ENCODE measurements at regions not wholly inside any gene's neighbourhood (a gene's known extent, or its start where the extent isn't known, plus 50 kb on each side); places are given as distances from the start of the nearest gene placed in this dataset.

DNA sequence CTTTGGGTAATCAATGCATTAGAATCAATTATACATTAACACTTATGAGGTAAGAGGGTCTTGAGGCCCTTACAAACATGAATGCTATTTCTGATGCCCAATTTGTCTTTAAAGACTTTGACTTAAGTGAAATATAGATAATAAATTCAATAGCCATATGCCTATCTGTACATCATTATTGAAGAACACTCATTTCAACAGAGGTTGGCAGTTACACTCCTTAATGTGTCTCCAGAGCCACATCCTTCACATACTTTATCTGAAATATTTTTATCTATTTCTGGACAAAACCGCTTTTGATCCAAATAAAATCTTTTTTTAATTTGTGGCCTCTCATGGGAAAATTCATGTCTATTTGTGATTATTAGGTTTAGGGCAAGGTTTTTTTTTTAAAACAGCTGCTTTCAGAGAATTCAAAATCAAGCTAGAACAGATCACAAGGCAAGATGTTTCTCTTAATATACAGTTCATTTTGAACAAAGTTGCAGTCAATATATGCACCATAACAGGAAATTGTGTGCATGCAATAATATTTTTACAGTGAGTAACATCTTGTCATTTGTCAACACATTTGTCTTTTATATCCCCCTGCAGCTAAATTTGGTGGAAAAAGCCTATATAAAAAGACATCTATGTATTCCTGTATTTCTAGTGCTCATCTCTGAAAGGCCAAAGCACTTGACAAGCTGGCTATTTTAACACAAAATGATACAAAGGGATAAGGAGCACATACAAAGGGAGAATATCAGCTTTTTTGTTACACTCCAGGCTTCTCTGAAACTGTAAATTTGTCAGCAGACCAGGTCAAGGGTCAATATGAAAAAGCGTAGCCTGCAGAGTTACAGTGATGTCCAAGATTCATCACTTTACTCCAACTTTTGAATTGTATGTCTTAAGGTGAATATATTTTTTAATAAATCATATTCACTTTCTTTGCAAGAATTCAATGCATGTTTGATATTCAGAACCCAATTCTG is 146.2 kb upstream of the DPH6 start:
- no peaks in the 10 kb centered on the region for H3K36me3 ChIP-seq (ENCODE audit: control insufficient read depth, insufficient read depth, low read length)
- H3K4me3 ChIP-seq (replicated peaks; ENCODE audit: low read depth, low read length), result no peak overlapping the region
- H3K27me3 ChIP-seq (replicated peaks; ENCODE audit: control insufficient read depth, insufficient read depth, low read length), result no peaks in the 10 kb centered on the region
- TF ChIP-seq, protein P1, sequence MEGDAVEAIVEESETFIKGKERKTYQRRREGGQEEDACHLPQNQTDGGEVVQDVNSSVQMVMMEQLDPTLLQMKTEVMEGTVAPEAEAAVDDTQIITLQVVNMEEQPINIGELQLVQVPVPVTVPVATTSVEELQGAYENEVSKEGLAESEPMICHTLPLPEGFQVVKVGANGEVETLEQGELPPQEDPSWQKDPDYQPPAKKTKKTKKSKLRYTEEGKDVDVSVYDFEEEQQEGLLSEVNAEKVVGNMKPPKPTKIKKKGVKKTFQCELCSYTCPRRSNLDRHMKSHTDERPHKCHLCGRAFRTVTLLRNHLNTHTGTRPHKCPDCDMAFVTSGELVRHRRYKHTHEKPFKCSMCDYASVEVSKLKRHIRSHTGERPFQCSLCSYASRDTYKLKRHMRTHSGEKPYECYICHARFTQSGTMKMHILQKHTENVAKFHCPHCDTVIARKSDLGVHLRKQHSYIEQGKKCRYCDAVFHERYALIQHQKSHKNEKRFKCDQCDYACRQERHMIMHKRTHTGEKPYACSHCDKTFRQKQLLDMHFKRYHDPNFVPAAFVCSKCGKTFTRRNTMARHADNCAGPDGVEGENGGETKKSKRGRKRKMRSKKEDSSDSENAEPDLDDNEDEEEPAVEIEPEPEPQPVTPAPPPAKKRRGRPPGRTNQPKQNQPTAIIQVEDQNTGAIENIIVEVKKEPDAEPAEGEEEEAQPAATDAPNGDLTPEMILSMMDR (IDR thresholded peaks at IDR 0.05; ENCODE audit: insufficient read depth, low read length, poor library complexity, severe bottlenecking), result no peak
- DNase-seq (ENCODE audit: extremely low read depth, insufficient read length), result no peak

DNA sequence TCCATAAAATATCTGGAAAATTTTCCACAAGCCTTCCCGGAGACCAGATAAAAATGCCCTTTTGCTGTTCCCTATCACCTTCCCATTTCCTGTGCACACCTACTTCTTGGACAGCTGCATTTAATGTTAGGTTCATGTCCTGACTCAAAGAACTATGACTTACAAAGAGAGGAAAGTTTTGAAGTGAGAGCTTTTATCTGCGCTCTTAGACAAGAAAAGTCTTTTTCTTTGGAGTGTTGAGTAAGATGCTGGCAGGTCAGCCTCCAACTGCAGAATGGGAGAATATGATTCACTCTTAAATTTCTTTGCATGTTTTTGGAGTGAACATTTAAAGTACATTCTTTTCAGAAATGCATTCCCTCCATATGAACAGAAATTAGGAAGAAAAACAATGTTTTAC is 147.3 kb upstream of the DPH6 start:
- H3K27me3 ChIP-seq (replicated peaks; ENCODE audit: control insufficient read depth, insufficient read depth, low read length), result no peaks in the 10 kb centered on the region
- no peaks in the 10 kb centered on the region for H3K36me3 ChIP-seq (ENCODE audit: control insufficient read depth, insufficient read depth, low read length)
- no peak for DNase-seq (ENCODE audit: extremely low read depth, insufficient read length)
- TF ChIP-seq, protein P1 (IDR thresholded peaks at IDR 0.05; ENCODE audit: insufficient read depth, low read length, poor library complexity, severe bottlenecking), result no peak
- no peak overlapping the region for H3K4me3 ChIP-seq (replicated peaks; ENCODE audit: low read depth, low read length)

DNA sequence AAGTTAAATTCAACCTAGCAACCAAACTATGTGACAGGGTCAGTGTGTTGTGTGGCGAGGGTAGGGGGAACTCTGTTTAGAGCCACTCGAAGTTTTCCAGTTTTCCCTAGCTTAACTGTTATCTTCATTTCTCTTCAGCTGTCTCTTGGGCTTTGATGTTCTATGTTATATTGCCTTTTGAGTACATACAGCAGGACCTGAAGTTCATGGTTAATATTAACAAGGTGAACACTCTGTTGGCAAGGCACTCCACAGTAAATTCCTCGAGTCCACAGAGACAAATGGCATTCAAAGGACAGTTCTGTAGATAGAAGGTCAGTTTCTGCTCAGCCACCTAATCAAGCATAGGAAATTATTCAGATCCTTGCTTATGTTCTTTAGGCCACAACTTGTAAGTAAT is 147.9 kb upstream of the DPH6 start:
- H3K27me3 ChIP-seq (replicated peaks; ENCODE audit: control insufficient read depth, insufficient read depth, low read length), result no peaks in the 10 kb centered on the region
- TF ChIP-seq, protein P1 (IDR thresholded peaks at IDR 0.05; ENCODE audit: insufficient read depth, low read length, poor library complexity, severe bottlenecking), result no peak
- no peak overlapping the region for H3K4me3 ChIP-seq (replicated peaks; ENCODE audit: low read depth, low read length)
- DNase-seq (ENCODE audit: extremely low read depth, insufficient read length), result no peak
- no peaks in the 10 kb centered on the region for H3K36me3 ChIP-seq (ENCODE audit: control insufficient read depth, insufficient read depth, low read length)

DNA sequence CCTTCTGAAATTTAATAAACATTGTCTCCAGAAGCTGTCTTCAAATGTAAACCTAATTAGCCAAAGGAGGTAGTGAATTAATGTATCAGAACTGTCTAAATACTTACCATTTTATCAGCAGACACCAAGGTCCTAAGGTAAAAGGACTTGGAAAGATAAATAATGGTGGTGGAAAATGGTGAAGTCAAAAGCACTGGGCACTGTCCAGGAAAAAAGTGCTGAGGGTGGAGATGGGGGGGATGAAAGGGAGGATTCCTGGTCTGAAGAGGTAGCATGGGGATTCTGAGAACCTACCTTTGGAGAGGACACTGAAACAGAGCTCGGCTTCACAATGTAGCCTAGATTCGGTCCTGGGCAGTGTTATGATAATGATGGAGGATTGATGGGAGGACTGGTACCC is 149.0 kb upstream of the DPH6 start:
- TF ChIP-seq, protein P1 (IDR thresholded peaks at IDR 0.05; ENCODE audit: insufficient read depth, low read length, poor library complexity, severe bottlenecking), result no peak
- Histone ChIP-seq H3K4me3 (replicated peaks; ENCODE audit: low read depth, low read length) (no peak overlapping the region), H3K27me3 (replicated peaks; ENCODE audit: control insufficient read depth, insufficient read depth, low read length) (no peaks in the 10 kb centered on the region), H3K36me3 (ENCODE audit: control insufficient read depth, insufficient read depth, low read length) (no peaks in the 10 kb centered on the region)
- no peak for DNase-seq (ENCODE audit: extremely low read depth, insufficient read length)

DNA sequence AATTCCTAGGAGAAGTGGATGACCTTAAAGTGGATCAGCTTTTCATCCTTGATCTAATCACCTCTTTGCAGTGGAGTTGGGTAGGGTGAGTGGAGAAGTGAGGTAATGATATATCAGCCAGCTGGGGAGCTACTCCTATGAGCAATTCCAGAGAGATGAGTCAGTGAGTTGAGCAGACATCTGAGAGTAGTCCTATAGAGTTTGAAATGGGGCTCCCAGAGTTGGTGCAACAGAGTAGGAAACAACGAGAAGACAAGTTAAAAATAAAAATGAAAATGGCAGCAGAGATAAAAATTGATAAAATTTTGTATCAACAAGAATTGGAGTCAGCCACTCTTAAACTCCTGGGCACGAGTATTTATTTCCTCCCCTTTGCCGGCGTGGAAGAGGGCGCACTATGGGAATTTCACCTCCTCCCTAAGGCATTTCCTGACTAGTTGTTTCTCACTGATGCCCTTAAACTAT is 150.8 kb upstream of the DPH6 start:
- TF ChIP-seq, protein P1 (IDR thresholded peaks at IDR 0.05; ENCODE audit: insufficient read depth, low read length, poor library complexity, severe bottlenecking), result no peak
- Histone ChIP-seq H3K4me3 (replicated peaks; ENCODE audit: low read depth, low read length) (no peak overlapping the region), H3K27me3 (replicated peaks; ENCODE audit: control insufficient read depth, insufficient read depth, low read length) (no peaks in the 10 kb centered on the region), H3K36me3 (ENCODE audit: control insufficient read depth, insufficient read depth, low read length) (no peaks in the 10 kb centered on the region)
- no peak for DNase-seq (ENCODE audit: extremely low read depth, insufficient read length)
